Activated gamma-delta T cell treated with Interleukin-2 at 50 U/mL for 16 hours (primary cell): ENCODE measurements at regions not wholly inside any gene's neighbourhood (a gene's known extent, or its start where the extent isn't known, plus 50 kb on each side); places are given as distances from the start of the nearest gene placed in this dataset.
"Not testable (repeated sequence)": the region's sequence is repeated elsewhere in the genome, so short reads cannot be mapped to it uniquely, and the experiment has no call there.

Experiments
- DNase-seq: peaks from one replicate; pipeline ENCODE4 v3.0.0-alpha.2; 2020

DNA sequence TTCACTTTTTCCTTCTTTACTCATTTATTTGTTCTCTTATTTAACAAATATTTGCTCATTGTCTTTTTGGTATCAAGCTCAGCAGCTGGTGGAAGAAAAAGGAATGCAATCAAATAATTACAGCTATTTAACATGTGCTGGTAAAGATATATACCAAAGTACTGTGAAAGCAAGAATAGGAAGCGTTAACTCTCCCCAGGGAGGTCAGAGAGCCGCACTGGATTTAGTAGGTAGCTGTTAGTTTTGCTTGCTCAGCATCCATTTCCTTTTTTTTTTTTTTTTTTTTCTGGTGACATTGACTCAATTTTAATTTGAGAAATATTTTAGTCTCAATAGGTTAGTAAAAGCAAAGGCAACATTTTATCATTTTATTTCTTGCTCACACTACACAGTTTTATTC lies 308.5 kb upstream of the MDFIC2 start:
- DNase-seq: no peak

DNA sequence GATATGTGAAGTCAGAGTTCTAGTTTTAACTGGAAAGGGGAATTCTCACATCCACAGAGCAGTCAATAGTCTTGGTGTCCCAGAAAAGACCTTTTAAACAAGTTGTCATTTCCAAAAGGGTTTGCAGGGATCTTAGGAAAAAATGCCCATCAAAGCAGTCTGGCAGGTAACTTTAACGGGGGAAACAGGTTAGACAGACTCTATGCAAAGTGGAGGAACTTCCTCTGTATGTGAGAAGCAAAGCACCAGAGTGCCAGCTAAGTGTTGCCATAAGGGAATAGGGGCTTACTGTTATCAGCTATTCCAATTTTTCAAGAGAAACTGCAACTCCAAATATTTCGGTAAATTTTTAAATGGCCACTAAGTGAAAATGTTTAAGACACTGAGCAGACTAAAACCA lies 307.9 kb upstream of the MDFIC2 start:
- no peak for DNase-seq

DNA sequence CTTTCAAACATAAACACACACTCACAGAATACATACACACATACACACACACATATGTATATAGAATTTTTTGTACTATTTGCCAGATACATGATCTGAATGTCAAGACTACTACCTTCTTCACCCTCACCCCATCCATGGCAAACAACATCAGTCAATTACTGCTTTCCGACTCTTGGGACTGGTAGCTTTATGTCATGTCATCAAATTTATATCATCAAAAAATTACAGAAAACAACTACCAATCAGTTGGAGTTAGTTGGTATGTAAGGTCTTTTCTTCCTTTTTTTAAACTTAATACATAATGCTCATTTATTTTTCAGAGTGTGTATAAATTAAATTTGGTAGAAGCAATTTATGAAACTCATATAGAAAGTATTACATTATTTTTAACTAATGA lies 305.7 kb upstream of the MDFIC2 start:
- no peak for DNase-seq

DNA sequence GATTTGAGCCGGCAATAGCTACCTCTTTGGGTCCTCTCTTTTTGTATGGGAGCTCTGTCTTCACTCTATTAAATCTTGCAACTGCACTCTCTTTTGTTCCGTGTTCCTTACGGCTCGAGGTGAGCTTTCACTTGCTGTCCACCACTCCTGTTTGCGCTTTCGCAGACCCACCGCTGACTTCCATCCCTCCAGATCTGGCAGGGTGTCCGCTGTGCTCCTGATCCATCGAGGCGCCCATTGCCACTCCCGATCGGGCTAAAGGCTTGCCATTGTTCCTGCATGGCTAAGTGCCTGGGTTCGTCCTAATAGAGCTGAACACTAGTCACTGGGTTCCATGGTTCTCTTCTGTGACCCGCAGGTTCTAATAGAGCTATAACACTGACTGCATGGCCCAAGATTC lies 304.9 kb upstream of the MDFIC2 start:
- DNase-seq: not testable (repeated sequence)

DNA sequence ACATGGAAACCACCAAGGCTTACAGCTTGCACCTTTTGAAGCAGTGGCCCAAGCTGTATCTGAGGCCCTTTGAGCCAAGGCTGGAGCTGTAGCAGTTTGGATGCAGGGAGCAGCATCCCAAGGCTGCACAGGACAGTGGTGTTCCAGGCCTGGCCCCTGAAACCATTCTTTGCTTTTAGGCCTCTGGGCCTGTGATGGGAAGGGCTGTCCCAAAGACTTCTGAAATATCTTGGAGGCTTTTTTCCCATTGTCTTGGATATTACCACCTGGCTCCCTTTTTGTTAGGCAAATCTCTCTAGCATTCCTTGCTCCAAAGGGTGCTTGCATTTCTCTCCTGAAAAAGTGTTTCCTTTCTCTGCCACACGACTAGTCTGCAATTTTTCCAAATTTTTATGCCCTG lies 302.8 kb upstream of the MDFIC2 start:
- no peak for DNase-seq

DNA sequence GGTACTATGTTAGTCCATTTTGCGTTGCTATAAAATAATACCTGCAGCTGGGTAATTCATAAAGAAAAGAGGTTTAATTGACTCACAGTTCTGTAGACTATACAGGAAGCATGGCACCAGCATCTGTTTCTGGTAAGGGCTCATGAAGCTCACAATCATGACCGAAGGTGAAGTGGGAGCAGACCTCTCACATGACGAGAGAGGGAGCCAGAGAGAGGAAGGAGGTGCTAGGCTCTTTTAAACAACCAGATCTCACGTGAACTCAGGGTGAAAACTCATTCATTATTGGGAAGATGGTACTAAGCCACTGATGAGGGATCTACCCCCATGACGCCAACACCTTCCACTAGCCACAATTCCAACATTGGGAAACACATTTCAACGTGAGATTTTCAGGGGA lies 301.7 kb upstream of the MDFIC2 start:
- DNase-seq: no peak

DNA sequence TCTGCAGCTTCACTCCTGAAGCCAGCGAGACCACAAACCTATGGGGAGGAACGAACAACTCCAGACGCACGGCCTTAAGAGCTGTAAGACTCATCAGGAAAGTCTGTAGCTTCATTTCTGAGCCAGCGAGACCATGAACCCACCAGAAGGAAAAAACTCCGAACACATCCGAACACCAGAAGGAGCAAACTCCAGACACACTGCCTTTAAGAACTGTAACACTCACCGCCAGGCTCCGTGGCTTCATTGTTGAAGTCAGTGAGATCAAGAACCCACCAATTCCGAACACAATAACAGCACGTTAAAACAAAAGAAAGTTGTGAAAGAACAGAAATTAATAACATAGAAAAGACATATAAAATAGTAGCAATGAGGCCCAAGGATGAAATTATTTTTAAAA lies 300.5 kb upstream of the MDFIC2 start:
- DNase-seq: no peak

DNA sequence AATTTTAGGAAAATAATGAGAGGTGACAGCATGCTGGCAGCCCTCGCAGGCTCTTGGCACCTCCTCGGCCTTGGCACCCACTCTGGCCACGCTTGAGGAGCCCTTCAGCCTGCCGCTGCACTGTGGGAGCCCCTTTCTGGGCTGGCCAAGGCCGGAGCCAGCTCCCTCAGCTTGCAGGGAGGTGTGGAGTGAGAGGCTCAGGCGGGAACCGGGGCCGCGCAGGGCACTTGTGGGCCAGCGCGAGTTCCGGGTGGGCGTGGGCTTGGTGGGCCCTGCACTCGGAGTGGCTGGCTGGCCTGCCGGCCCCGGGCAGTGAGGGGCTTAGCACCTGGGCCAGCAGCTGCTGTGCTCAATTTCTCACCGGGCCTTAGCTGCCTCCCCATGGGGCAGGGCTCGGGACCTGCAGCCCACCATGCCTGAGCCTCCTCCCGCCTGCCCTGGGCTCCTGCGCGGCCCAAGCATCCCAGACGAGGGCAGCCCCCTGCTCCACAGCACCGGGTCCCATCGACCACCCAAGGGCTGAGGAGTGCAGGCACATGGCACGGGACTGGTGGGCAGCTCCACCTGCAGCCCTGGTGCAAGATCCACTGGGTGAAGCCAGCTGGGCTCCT lies 299.3 kb upstream of the MDFIC2 start:
- DNase-seq: not testable (repeated sequence)

DNA sequence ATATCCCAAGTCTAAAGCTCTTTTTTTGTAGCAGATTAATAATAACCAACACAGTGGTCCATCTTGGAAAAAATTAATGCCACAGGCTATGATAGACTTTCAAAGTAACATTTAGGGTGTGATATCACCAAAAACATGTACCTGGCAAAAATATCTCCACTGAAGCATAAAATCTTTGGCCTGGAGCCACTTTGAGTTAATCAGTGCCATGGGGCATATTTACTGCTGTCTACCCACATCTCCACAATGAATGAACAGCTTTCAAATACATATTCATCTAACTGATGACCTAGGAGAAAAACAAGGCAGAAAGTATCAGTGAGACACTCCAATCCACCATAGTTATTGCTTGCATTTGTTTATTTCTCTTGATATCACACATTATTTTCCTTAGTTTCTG lies 296.0 kb upstream of the MDFIC2 start:
- no peak for DNase-seq

DNA sequence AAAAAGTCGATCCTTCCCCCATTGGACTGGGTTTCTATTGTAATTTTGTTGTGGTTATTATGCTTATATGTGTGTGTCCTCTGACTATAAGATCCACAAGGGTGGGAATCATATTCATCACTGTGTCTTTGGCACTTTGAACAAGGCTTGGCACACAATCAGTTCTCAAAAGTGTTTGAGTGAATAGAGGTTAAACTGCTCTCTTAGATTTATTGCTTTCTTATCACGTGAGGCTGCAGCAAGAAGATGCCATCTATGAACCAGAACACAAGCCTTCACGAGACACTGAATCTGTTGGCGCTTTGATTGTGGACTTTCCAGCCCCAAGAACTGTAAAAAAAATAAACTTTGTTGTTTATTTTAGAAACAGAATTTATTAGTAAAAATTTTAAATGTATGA lies 295.0 kb upstream of the MDFIC2 start:
- DNase-seq: no peak

DNA sequence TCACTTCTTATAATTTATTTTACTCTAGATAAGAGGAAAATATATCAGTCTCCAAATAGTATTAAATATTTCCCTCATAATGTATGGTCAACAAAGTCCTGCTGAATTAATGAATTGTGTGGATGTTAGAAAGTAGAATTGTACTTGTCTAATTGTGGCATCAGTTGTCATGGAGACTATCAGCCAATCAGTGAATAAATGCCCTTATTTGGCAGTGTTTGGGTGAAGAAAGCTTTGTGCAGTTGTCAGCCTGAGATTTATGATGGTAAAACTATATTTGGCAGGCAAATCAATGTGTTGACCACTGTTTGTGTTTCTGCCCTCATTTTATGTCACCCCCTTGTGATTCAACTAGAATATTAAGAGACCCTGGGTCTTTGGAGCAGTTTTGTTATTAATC lies 293.6 kb upstream of the MDFIC2 start:
- DNase-seq: no peak

DNA sequence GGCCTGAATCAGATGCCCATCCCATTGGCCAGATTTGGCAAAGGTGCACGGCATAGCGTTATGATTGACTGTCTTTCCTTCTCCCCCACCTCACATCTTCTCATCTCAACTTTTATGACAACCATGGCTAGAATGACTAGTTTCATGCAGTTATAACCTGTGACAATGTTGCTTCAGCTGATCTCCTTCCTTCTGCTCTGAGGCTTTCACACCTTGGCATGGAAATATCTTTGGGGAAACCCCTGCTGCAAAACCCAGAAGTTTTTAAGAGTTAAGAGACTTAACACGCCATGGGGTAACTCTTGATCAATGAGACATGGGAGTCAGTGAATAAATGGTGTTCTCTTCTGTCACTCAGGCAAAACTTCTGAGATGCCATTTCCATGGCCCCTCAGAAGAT lies 290.7 kb upstream of the MDFIC2 start:
- no peak for DNase-seq

DNA sequence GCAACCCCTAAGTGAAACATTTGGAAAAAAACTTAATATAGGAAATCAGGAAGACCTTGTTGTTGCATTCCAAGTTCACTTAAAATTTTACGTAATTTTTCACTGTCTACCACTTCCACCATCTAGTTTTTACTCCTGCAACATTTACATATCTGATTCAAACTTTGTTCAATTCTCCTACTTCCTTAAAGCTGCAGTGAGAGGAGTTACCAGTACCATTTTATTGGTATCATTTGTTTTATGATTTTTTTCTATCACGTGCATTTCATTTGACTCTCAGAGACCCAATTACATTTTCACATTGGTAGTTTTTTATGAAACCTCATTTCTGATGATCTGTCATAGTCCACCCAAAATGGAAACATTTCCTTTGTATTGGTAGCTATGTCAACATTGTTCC lies 284.9 kb upstream of the MDFIC2 start:
- no peak for DNase-seq

DNA sequence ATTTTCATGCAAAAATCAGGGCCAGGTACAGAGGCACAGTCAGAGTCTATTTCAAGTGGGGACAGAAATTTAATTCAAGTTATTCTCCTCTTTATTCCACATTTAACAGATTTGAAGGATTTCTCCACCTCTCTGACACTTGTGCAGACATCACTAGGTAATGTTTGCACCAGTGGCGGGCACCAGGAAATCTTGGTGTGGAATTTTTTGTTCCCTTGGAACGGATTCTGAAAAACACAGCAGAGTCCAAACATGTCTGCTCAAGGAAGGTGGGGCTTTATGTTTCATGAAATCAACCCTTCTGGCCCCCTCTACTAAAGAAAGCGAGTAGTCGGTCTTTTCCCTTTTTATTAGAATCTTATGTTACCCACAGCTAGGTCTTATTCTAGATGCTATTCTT lies 271.2 kb upstream of the MDFIC2 start:
- no peak for DNase-seq

DNA sequence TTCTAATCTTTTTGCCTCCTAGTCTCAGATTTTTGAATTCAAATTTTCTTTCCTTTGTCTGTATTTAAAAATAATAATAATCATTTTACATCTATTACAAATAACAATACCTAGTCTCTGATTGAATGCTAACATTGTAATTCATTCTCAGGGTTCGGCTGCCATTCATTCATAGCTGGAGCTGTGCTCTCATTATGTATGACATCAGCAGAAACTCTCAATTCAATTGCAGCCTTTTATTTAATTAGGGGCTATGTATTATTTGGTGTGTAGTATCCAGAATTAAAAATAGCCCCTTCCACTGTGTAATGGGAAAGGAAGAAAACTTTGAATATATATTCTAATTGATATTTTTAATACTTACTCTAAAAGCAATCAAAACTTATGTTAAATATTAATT lies 270.4 kb upstream of the MDFIC2 start:
- no peak for DNase-seq

DNA sequence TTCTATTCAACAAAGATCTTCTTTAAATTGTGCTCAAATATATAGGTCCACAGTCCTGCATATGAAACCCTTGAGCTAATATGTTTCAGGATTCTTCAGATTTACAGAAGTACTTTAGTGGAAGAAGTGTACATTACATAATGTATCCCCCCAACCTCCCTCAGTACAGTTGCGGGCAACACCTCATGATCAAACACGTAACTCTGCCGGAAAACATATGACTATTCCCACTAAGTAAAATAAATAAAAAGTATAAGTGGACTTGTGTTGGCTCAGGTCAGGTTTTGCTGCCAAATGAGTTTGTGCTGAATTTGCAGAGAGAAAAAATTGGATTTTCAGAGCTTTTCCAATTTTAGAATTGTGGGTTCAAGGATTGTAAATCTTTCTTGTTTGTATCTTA lies 267.6 kb upstream of the MDFIC2 start:
- DNase-seq: no peak

DNA sequence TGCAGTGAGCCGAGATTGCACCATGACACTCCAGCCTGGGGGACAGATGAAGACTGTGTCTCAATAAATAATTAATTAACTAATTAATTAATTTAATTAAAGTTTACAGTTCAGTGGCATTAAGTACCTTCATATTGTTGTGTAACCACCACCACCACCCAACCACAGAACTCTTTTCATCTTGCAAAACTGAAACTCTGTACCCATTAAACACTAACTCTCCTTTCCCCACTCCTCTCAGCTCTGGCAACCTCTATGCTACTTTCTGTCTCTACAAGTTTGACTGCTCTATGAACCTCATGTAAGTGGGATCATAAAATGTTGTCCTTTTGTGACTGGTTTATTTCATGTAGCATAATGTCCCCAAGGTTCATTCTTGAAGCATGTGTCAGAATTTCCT lies 259.3 kb upstream of the MDFIC2 start:
- DNase-seq: no peak

DNA sequence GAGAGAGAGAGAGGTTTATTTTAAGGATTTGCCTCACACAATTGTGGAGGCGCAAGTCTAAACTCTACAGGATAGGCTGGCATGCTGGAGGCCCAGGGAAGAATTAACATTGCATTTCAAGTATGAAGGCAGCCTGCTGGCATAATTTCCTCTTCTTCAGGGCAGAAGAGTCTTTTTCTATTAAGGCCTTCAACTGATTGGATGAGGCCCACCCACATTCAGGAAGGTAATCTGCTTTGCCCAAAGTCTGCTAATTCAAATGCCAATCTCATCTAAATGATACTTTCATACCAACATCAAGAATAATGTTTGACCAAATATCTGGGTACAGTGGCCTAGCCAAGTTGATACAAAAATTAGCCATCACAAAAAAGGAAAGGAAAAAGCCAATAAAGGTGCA lies 258.1 kb upstream of the MDFIC2 start:
- DNase-seq: no peak

DNA sequence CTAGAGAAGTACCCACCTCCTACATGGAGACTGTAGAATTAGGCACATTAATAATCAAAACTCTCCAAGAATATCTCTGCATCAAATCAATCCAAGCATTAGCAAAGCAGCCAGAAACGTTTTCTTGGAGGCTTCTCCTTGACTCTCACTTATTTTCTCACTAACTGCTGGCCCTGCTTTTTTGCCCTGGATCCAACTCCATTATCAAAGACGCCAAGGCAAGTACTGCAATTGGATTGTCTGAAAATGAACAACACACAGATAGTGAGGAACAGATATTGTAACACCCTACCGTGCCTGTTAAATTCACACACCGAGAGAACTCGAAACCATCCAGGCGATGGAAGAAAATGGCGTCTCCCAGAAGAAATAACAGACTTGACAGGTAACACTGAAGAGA lies 256.2 kb upstream of the MDFIC2 start:
- no peak for DNase-seq

DNA sequence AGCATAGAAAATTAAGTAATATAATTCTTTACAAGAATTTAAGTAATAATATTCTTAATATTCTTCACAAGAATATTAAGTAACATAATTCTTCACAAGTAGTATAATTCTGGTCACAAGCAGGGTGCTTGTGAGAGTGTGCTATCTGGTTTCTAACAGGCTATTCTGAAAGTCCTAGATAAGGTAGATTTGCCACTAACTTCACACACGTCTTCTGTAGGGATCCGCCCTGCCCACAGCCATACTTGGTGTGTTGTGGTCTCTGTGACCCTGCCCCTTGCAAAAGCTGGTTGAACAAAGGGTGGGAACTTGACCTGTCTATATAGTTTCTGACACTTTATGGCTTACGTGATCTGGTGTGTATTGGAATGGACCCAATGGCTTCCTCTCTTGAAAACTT lies 253.4 kb upstream of the MDFIC2 start:
- DNase-seq: no peak

DNA sequence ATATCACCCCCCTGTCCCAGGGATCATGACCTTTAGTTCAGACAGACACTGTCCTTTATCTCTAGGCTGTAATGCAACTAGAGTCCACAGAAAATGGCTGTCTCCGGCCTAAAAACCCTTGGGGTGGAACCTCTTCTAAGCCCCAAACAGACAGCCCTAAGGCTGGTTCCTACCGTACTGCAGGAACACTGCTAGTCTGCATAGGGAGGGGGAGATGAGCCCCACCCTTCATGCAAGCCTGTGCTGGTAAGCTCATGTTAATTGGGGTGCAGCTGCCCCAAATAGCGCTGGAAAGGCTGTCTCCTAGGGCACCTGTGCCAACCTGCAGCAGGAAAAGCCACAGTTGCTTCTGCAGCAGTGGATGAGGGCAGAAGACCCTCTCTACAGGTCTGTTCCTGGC lies 252.1 kb upstream of the MDFIC2 start:
- DNase-seq: no peak

DNA sequence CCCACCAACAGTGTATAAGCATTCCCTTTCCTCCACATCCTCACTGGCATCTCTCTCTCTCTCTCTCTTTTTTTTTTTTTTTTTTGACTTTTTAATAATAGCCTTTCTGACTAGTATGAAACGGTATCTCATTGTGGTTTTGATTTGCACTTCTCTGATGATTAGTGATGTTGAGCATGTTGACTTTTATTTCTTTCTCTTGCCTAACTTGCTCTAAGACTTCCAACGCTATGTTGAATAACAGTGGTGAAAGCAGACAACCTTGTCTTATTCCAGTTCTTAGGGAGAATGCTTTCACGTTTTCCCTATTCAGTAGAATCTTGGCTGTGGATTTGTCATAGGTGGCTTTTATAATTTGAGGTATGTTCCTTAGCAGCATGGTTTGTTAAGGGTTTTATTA lies 249.4 kb upstream of the MDFIC2 start:
- DNase-seq: no peak

DNA sequence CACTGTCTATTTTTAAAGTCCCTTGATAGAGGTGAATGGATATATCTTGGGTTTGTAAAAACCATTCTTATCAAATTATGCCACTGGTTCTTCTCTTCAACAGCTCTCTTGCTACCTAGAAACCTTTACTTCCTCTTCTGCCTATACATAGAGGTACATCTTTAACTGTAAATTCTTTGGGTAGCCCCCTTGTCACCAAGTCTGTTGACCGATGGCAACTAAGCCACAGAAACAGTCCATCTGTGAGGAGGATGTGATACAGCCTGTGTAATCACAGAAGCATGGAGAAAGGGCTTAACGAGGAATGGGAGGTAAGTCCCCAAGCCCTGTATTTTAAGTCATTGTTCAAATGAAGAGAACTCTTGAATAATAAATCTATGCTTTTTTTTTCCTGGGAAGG lies 246.5 kb upstream of the MDFIC2 start:
- no peak for DNase-seq

DNA sequence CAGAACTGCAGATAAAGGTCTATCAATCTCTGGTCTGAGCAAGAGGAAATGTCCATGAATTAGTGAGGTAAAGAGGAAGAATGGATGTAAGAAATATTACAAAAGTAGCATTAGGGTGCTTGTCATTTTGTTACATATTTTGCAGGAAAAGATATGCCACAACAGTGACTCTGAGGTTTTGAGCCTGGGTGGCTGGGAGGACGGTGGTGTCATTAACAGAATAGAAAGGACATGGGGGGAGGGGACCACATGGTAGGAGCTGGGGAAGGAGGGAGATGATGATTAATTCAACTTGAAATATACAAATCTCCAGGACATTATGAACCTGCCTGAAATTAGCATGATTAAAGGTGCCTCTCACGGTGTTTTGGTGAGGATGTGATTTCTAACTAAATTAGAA lies 245.5 kb upstream of the MDFIC2 start:
- no peak for DNase-seq

DNA sequence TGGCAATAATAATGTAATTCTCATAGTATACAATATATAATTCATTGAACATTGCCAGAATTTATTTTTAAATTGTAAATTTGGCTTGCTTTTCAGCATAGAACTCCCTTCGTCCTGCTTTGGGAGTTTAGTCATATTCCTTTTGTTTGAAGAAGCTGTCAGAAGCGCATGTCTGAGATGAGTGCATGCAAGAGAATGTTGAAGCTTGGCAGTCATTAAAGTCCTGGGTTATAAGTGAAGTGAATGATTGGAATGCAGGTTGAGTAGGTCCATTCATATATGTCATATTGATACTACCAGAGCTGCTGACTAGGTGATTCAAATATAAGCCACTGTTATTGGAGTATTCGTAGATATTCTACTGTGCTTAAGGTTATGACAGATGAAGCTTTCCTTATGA lies 243.6 kb upstream of the MDFIC2 start:
- DNase-seq: no peak

DNA sequence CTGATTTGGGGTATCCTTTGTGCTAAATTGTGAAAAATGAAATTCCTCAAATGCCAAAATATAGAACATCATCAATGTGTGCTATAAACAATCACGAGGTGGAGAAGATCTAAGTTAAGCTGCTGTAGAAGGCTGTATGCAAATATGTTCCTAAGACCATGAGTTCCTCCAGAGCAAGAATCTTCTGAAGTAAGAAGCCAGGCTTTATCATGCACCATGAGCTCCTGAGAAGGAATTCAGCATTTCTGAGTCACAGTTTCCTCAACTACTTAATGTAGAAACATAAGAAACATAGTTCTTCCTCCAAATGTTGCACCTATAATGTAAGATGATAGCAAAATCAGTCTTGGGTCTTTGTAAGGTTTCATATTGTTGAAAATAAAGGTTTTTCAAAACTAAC lies 241.7 kb upstream of the MDFIC2 start:
- DNase-seq: no peak
